Fibroblast of pulmonary artery (primary cell): ENCODE measurements at regions not wholly inside any gene's neighbourhood (a gene's known extent, or its start where the extent isn't known, plus 50 kb on each side); places are given as distances from the start of the nearest gene placed in this dataset.

Experiments used
- DNase-seq: peaks from one replicate; pipeline ENCODE4 v3.0.0-alpha.2; 2010; ENCODE audit warnings: low read depth
- H3K4me3 ChIP-seq: replicated peaks from 2 replicates; pipeline ENCODE4 v1.5.1; 2011; ENCODE audit warnings: low read depth, mild to moderate bottlenecking, control low read depth, low read length, moderate library complexity
- TF ChIP-seq, protein P1 (sequence below): IDR thresholded peaks from 2 replicates; pipeline ENCODE4 v1.5.1; 2011; ENCODE audit warnings: mild to moderate bottlenecking, control low read depth, low read length, inconsistent platforms; ENCODE audit errors: missing control alignments

DNA sequence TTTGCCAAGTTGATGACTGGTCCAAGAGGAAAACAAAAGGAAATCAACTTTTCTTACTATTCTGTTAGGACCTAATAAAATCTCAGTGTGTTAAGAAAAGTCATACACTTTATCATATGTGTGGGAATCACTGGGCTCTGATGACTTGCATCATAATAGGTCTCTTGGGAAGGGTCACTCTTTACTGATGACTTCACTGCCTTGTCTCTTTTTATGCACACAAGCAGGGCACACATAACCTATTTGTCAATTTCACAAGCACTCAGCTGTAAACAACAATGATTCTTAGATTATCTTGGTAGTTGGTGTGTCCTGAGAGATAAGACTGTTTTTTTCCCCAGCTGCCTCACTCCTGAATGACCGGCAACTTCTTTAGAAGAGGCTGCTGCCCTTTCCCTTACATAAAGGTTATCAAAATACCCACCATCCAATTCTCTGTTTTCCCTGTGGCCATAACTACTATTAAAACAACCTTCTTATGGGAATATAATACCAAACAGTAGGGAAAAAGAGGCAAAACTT is 50.9 kb upstream of the INSM2 start:
- TF ChIP-seq, protein P1, sequence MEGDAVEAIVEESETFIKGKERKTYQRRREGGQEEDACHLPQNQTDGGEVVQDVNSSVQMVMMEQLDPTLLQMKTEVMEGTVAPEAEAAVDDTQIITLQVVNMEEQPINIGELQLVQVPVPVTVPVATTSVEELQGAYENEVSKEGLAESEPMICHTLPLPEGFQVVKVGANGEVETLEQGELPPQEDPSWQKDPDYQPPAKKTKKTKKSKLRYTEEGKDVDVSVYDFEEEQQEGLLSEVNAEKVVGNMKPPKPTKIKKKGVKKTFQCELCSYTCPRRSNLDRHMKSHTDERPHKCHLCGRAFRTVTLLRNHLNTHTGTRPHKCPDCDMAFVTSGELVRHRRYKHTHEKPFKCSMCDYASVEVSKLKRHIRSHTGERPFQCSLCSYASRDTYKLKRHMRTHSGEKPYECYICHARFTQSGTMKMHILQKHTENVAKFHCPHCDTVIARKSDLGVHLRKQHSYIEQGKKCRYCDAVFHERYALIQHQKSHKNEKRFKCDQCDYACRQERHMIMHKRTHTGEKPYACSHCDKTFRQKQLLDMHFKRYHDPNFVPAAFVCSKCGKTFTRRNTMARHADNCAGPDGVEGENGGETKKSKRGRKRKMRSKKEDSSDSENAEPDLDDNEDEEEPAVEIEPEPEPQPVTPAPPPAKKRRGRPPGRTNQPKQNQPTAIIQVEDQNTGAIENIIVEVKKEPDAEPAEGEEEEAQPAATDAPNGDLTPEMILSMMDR = no peak
- no peak overlapping the region for H3K4me3 ChIP-seq
- DNase-seq = no peak
